ENCODE measurements at regions not wholly inside any gene's neighbourhood (a gene's known extent, or its start where the extent isn't known, plus 50 kb on each side); places are given as distances from the start of the nearest gene placed in this dataset.
A peak's percentile ranks its signal among the peaks of the same experiment; 100 is the strongest.

- DNase-seq = no peak
These were observed 78.3 kb upstream of the NEK6 start for GRCh38 chr9:124179196-124180071.

GRCh38 chr9:124180557-124180956, 77.2 kb upstream of the NEK6 start:
- DNase-seq = peak; percentile 59

- no peak for DNase-seq
These were observed 75.0 kb upstream of the NEK6 start for GRCh38 chr9:124182741-124183140.

- no peak for DNase-seq
These were observed 74.0 kb upstream of the NEK6 start for GRCh38 chr9:124183772-124184171.

- DNase-seq = no peak
These were observed 72.3 kb upstream of the NEK6 start for GRCh38 chr9:124185413-124185812.

GRCh38 chr9:124187311-124187710, 70.4 kb upstream of the NEK6 start:
- no peak for DNase-seq

GRCh38 chr9:124188331-124189110, 69.2 kb upstream of the NEK6 start:
- no peak for DNase-seq

GRCh38 chr9:124190761-124191160, 67.0 kb upstream of the NEK6 start:
- no peak for DNase-seq

GRCh38 chr9:124191691-124192395, 65.9 kb upstream of the NEK6 start:
- DNase-seq = no peak

- DNase-seq = no peak
These were observed 61.0 kb upstream of the NEK6 start for GRCh38 chr9:124196814-124197176.

GRCh38 chr9:124197177-124198095, 60.3 kb upstream of the NEK6 start:
- DNase-seq = no peak

GRCh38 chr9:124198331-124198730, 59.4 kb upstream of the NEK6 start:
- DNase-seq = no peak

- DNase-seq = no peak
These were observed 58.8 kb upstream of the NEK6 start for GRCh38 chr9:124198948-124199347.

- no peak for DNase-seq
These were observed 58.3 kb upstream of the NEK6 start for GRCh38 chr9:124199474-124199873.

GRCh38 chr9:124202447-124202971, 55.2 kb upstream of the NEK6 start:
- DNase-seq = no peak

- DNase-seq = no peak
These were observed 51.9 kb upstream of the NEK6 start for GRCh38 chr9:124205686-124206352.

GRCh38 chr9:124206391-124206790, 51.4 kb upstream of the NEK6 start:
- peak; percentile 36 for DNase-seq
